Fibroblast of peridontal ligament (primary cell): ENCODE measurements at regions not wholly inside any gene's neighbourhood (a gene's known extent, or its start where the extent isn't known, plus 50 kb on each side); places are given as distances from the start of the nearest gene placed in this dataset.
"Not testable (repeated sequence)": the region's sequence is repeated elsewhere in the genome, so short reads cannot be mapped to it uniquely, and the experiment has no call there.

Experiments
- DNase-seq: peaks from one replicate; pipeline ENCODE4 v3.0.0-alpha.2; 2010; ENCODE audit errors: extremely low read depth

DNA sequence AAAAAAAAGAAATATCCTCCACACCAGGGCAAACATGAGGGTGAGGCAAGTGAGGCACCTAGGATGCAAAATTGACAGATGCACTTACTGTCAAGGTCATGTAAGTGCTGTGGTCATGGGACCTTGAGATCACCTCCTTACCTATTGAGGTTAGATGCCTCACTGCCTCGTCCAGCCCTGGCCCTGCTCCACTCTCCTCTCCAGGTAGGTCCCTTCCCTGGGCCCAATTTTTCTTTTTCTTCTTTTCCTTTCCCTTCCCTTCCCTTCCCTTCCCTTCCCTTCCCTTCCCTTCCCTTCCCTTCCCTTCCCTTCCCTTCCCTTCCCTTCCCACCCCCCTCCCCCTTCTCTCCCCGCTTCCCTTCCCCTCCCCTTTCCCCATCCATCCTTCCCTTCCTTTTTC is 71.1 kb upstream of the DLG1 start:
- no peak for DNase-seq

DNA sequence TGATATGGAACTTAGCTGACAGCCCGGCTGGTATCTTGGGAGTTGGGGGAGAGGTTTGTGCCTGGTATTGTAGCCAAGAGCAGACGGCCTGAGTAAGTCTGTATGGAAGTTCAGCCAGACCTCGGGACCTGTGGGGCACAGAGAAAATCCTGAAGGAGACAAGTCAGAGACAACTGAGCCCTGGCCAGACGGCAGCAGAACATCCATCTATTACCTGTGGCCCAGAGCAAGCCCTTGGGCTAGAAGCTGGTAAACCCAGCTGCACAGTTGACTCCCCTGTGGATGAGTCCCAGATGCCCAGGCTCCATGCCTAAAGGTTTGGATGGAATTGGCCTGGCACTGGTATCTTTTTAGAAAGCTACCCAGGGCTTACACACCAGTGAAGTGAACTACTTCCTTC is 70.4 kb upstream of the DLG1 start:
- no peak for DNase-seq

DNA sequence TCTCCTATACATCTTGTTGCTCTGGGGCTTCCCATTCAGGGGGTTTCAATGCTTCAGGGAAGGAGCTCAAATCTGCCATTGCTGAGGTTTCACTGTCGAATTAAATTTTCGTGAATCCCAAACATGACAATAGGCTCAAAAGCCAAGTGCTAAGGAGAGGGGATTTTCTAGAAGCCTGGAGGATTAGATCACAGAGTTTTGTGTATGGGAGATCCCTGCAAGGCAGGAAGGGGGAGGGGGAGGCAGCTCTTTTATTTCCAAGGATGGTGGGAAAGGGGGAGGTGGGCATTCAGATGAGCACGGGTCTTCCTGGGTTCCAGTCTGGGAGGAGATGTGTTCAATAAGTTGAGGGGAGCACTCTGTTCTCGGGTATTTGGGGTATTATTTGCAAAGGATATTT is 69.9 kb upstream of the DLG1 start:
- no peak for DNase-seq

DNA sequence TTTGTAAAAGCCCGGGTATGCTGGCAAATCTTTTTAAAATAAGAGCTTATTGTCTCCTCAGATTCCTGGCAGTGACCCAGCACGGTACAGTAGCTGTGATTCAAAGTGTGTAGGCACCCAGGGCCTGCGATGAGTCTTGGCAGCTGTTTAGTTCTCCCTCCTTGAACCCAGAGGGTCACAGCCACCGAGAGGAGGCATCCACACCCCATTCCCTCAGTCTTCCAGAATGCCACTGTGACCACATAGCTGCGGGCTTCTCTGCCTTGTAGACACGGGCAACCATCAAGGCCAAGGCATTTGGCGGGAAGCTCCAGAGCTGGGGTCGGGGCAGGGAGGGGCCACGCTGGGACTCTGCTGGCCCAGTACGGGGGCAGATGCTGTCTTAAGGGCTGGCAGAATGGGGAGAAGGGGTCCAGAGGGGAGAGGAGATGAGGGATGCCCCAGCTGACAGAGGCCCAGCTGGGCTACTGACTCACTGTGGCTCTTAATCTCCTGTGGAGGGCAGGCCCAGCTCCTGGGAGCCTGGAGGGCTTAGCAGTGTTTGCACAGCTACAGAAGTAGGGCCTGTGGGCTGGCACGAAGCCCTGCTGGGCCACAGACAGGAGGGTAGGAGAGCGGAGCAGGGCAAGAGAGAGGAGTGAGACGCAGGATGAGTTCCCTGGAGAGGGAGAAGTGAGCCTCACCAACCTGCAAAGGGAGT is 68.8 kb upstream of the DLG1 start:
- peak; percentile 58 for DNase-seq

DNA sequence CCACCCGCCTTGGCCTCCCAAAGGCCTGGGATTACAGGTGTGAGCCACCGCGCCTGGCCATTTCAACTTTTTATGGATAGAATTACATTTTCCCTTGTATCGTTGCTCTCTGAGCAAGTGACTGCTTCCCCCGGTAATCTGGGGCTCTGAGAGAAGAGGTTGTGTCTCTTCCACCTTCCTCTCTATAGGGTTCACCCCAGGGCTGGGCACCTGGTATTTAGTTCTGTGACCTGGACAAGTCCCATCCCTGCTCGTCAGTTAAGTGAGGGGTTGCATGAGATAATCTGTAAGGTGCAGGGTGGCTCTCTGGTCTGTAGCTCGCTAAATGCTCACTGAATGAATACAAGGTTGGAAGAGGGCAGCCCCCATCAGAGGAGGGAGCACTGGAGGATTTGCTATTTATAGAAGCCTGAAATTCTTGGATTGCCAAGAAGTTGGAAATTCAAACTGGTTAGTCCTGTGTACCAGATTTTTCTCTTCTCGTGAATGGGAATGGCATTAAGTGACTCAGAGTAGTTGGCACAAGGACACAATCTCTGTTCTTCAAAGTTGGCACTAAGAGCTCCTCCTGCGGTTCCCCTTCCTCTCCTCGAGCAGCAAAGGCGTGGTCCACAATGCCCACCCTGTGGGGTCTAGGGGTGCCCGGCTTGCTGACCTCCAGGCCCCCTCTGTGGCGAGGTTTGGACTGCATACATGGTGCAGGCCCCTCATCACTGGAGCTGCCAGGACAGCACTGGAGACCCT is 68.1 kb upstream of the DLG1 start:
- DNase-seq = peak; percentile 68

DNA sequence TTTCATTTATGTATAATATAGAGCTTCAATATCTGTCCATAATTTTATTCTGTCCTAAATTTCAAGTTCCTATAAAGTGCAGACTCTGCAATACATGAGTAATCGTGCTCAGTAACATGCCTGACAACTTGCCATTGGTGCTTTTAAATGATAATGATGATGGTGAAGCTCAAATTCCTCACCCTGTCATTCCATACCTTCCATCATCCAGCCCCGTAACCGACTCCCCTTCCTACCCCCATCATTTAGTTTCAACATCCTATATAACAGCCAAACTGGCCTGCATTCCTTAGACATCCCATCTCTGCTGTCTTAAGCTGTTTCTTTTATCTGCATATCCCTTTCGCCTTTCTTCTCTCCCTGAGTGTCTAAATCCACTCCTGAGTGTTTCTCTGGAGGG is 67.2 kb upstream of the DLG1 start:
- no peak for DNase-seq

DNA sequence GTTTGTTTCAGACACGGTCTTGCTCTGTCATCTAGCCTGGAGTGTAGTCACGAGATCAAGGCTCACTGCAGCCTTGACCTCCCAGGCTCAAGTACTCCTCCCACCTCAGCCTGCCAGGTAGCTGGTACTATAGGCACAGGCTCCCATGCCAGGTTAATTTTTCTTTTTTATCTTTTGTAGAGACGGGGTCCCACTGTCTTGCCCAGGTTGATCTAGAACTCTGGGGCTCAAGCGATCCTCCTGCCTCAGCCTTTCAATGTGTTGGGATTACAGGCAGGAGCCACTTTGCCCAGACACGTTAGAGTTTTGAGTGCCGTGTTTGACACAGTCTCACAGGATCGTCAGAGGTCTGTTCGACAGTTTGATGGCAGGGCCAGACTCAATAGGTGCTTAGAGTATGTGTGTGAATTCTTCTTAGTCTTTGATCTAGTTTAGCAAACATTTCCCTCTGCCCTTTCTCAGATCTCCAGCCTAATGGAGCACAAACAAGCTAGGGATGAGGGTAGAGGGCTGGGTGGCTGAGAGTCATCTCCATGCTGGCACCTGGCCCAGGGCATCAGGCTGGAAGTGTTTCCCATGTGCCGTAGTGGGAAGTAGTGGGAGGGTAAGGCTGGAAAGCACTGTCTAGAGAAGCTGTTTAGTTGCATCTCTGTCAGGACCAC is 66.1 kb upstream of the DLG1 start:
- DNase-seq = no peak

DNA sequence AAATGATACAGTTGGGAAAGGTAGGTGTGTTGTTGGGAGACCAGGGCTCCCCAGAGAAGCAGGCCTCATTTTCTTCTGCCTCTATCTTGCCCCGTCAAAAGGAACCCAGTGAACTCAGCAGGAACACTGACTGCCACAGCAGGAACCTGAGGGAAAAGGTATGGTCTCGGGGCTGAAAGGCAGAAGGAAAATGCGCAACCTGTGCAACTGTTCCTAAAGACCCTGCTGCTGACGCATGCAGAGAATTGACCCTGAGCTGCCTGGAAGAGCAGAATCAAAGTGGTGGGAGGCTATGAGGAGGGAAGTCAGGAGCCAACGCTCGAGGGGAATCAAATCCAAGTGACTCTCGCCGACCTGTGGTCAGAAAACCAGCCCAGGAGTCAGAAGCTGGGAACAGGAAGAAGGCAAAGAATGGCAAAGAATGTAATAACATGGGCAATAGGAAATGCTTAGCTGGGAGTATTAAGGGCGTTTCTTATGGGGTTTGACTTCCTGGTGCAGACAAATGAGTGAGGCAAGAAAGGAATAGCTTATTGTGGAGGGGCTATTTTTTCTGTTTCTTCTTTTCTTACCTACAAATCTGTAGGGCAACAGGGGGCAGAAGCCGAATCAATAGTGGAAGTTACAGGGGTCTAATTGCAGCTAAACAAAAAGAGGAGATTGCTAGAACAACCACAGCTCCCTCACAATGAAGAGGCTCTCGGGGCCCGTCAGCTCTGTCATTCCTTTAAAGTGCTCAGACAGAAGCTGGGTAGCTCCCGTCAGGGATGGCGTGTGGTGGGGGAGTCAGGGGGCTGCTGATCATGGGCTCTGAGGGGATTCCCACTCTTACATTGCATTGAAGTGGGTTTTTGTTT is 65.4 kb upstream of the DLG1 start:
- DNase-seq = no peak

DNA sequence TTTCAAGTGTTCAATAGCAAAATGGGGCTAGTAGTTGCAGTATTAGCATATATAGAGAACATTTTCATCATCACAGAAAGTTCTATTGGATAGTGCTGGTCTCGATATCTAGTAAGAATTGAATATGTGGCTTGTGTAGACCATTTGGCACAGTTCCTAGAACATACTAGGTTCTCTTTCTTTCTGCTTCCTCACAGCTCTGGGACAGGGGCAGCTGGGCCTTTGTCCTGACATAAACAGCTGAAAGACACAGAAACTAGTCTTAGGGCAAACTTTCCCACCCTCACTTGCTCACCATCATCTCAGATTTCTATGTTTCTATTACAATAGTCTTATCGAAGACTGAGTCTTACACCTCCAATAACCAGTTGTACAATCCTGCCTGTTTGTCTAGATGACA is 63.7 kb upstream of the DLG1 start:
- DNase-seq = no peak

DNA sequence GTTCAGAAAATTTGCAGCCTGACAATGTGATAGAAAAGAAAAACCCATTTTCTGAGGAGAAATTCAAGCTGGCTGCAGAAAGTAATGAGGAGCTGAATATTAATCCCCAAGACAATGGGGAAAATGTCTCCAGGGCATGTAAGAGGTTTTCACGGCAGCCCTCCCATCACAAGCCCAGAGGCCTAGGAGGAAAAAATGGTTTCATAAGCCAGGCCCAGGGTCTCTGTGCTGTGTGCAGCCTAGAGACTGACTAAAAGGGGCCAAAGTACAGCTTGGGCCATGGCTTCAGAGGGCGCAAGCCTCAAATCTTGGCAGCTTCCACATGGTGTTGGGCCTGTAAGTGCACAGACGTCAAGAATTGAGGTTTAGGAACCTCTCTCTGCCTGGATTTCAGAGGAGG is 61.7 kb upstream of the DLG1 start:
- not testable (repeated sequence) for DNase-seq

DNA sequence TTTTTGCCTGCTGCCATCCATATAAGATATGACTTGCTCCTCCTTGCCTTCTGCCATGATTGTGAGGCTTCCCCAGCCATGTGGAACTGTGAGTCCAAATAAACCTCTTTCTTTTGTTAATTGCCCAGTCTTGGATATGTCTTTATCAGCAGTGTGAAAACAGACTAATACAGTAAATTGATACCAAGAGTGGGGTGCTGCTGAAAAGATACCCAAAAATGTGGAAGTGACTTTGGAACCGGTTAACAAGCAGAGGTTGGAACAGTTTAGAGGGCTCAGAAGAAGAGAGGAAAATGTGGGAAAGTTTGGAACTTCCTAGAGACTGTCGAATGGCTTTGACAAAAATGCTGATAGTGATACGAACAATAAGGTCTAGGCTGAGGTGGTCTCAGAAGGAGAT is 61.1 kb upstream of the DLG1 start:
- DNase-seq = not testable (repeated sequence)

DNA sequence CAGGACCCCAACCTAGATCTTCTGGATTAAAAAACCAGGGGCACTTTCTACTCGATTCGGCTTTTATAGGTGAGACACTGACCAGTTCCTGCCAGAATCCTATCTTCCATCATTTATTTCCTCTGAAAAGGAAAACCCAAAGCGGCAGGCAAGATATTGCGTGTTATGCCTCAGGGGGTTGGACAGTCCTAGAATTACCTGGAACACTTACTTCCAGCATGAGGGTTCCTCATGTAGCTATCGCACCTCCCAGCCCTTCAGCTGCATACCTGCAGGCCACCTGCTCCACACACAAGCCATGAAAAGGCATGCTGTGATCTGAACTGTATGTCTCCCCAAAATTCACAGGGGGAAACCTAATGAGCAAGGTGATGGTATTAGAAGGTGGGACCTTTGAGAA is 58.3 kb upstream of the DLG1 start:
- no peak for DNase-seq

DNA sequence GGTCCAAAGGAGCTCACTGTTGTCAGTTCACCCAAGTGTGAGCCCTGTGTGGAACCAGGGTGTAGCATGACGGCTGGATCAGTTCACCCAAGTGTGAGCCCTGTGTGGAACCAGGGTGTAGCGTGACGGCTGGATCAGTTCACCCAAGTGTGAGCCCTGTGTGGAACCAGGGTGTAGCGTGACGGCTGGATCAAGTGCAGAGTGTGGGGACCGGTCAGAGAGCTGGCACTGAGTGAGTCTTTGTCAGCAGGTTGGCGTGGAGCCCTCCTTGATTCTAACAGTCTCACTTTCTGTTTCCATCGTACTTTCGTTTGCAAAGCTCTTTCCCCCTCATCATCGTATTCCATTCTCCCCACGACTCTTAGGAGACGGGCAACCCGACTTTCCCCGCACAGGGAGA is 57.9 kb upstream of the DLG1 start:
- no peak for DNase-seq

DNA sequence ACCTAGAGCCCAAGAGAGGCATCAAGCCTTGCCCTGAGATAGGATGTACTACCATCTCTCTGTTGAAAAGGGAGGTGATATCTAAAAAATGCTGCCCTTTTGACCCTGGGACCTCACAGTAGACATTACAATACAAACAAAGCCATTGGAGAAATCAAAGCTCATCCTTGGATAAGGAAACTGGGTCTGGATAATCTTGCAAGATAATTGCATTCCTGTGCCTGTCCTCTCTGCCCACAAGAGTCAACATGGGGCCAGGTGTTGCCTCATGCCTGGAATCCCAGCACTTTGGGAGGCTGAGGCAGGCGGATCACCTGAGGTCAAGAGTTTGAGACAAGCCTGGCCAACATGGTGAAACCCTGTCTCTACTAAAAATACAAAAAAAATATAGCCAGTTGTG is 57.3 kb upstream of the DLG1 start:
- no peak for DNase-seq

DNA sequence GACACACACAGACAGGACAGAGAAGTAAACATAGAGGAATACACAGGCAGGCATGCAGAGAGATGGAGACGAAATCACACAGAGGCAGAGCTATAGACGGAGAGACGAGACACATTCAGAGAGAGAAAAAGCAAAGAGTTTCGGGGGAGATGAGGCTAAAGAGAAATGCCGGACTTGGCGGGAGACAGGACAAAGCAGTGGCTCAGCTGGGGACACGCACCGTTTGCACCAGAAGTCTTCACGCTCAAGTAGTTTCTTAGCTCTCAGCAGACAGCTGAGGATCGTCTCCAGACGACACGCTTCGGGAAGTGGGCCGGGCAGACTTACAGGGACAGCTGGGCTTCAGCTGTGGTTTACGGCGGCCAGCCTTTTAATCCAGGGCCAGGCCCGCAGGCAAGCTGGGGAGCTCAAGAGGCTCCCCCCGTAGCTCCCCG is 56.2 kb upstream of the DLG1 start:
- peak; percentile 45 for DNase-seq

DNA sequence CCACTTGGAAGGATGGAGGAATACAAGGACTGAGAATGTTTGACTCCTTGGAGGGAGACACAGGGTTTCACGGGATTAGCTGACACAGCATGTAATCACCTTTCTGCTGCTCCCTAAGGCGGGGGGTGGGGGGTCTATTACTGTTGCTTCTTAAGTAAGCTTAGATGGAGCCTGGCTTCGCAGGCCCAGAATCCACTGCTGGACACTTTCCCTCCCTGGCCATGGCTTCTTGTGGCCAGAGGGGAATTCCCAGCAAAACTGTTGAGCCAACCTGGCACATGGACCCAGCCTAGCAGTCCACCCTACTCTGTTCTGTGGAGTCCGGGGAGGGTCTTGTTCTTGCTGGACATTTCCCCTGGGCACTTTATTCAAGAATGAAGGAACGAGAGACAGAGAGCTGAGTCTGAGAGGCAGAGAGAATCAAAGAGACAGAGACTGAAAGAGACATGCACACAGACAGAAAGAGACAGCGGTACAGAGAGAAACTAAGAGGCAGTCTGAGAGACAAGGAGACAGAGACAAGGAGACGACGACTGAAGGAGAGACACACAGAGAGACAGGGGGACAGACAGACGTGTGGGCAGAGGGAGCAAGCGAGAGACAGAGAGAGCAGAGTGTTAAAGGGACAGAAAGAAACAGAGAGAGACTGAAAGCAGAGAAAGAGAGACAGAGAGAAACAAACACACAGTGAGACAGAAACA is 55.6 kb upstream of the DLG1 start:
- peak; percentile 25 for DNase-seq

DNA sequence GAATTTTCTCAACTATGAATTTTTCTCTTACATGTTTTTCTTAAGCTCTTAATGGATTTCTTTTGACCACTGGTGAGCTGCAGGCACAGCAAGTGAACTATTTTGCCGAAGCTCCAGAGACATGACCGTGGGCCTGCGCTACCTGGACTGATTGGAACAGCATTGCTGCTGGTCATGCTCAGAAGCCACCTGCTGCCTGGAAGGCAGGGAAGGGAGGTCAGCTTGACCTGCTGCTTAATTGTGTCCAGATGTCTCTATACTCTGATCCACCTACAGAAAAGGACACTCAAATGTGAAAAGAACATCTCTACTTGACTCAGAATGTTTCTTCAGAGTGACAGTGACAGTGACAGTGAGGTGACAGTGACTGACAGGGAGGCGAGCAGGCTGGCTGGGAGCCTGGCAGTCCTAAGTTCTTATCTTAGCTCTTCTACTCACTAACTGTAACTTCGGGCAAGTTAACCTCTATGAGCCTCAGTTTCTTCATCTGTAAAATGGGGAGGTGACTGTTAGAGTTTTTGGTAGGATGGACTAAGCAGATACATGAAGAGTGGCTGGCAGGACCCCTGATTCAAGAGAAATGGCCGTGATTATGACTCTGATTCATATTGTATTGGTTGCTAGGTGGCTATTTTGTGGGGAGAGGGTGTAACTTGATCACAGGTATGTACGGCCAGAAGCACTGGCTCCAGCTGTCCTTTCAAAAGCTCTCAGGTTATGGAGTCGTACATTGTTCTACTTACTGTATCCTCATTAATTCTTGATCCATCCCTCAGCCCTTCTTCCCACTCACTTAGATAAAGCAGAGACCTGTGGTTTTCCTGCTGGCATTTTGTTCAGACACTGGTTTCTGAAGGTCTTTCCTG is 54.8 kb upstream of the DLG1 start:
- DNase-seq = no peak

DNA sequence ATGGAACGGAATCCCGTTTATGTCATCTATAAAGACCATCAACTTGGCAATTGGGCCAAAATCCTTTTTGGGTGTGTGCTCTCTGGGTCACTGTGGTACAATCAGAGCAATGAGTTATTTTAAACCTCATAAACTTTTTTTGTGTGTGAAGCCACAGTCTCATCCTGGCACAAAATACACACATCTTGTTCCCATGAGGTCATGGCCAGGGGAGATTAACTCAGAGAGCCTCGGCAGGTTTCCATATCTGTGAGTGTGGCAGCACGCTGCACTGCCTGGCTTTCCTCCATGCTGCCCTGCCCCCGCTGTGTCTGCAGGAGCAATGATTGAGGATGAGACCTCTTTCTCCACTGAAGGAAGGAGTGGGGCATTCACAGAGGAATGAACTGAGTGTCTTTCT is 54.0 kb upstream of the DLG1 start:
- peak; percentile 33 for DNase-seq

DNA sequence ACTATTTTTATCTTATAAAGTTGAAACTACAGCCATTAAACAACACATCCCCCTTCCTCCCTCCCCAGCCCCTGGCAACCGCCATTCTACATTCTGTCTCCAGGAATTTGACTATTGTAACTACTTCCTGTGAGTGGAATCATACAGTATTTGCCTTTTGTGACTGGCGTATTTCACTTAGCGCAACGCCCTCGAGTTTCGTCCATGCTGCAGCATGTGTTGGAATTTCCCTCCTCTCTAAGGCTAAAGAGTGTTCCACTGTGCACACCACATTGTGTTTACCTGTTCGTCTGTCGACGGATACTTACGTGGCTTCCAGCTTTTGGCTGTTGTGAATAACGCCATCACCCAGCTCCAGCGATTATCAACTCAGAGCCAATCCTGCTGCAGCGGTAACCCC is 52.0 kb upstream of the DLG1 start:
- no peak for DNase-seq

DNA sequence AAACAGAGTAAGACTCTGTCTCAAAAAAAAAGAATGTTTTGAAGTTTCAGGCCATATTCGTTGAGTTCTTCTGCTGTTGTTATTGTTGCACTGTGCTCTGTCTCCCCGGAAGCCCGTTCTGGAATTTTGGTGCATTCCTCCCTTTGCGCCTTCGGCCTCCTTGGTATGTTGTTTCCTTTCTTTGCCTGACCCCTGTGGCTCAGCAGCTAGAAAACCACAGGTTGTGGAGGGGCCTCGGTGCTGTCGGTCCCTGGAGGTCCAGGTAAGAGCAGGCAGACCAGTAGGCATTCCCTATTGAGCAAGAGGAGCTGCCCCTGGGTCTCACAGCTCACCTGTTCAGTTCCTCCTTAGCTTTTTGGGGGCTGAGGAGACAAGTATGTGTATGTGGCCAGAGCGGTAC is 51.0 kb upstream of the DLG1 start:
- DNase-seq = no peak
